ENCODE measurements at regions not wholly inside any gene's neighbourhood (a gene's known extent, or its start where the extent isn't known, plus 50 kb on each side); places are given as distances from the start of the nearest gene placed in this dataset.
"Not testable (repeated sequence)": the region's sequence is repeated elsewhere in the genome, so short reads cannot be mapped to it uniquely, and the experiment has no call there.

DNA sequence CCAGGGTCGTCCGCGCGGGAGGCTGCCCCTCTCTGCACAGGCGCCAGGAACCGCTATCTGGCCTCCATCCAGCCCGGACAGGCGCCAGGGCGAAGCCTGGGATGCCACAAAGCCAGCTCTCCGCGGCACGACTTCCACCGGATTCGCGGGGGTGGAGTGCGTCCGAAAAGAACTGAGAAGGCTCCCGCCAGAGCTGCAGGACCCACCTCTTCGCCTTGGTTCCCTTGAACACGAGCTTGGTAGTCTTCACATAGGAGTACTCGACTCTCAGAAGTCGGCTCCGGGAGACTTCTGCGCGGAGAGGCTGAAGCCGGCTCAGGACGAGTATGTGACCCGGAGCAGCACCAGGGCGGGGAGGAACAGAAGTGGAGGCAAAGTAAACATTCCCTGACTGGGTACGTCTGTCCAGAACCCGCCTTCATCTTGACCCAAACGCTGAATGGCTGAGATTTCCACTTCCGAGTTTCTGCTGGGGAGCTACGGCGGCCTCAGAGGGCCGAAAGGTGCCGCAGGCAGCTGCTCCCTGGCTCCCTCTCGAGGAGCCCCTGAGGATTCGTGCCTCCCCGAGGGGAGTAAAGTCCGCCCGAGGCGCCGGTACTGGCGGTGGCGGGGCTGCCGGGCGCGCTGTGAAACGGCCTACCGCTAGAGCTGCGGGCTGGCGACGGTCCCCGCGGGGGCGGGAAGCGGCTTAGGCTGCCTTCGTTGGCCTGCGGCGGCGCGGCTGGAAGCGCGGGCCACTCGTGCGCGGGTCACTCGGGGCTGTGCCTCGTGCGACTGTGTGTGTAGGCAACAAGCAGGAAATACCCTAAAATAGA, 2654.9 kb upstream of the DEFB115 start:
- H4K20me1 ChIP-seq (ENCODE audit: control insufficient read depth, insufficient read depth, low read length, poor library complexity, severe bottlenecking); H3K27me3 Mint-ChIP-seq; H3K27me3 ChIP-seq (replicated peaks in 1 of 4; ENCODE audit: control extremely low read depth in 1 of 4, control insufficient read depth in 3 of 4, insufficient read depth in 4 of 4, low read length in 3 of 4); POLR2A ChIA-PET; H3K9me3 Mint-ChIP-seq (ENCODE audit: insufficient read depth); intact Hi-C loops (cut with micrococcal nuclease); H3K79me2 ChIP-seq (ENCODE audit: control insufficient read depth, insufficient read depth, low read length); CTCF ChIA-PET; H3K36me3 ChIP-seq (replicated peaks in 1 of 2; ENCODE audit: control extremely low read depth in 1 of 2, control insufficient read depth in 1 of 2, extremely low read depth in 1 of 2, insufficient read depth in 2 of 2, low read length in 1 of 2); H3K4me1 ChIP-seq (ENCODE audit: control insufficient read depth in 2 of 2, insufficient read depth in 2 of 2, low read length in 2 of 2); H3K9me3 ChIP-seq (ENCODE audit: control extremely low read depth in 1 of 3, control insufficient read depth in 2 of 3, insufficient read depth in 1 of 3, low read length in 2 of 3): not testable (repeated sequence)
- Mint-ChIP-seq H3K4me3 (peak overlapping the region; percentile 99), H3K4me1 (peaks cover 28% of the 10 kb centered on the region), H3K27ac (peak overlapping the region; percentile 81)
- TF ChIP-seq, protein P1, sequence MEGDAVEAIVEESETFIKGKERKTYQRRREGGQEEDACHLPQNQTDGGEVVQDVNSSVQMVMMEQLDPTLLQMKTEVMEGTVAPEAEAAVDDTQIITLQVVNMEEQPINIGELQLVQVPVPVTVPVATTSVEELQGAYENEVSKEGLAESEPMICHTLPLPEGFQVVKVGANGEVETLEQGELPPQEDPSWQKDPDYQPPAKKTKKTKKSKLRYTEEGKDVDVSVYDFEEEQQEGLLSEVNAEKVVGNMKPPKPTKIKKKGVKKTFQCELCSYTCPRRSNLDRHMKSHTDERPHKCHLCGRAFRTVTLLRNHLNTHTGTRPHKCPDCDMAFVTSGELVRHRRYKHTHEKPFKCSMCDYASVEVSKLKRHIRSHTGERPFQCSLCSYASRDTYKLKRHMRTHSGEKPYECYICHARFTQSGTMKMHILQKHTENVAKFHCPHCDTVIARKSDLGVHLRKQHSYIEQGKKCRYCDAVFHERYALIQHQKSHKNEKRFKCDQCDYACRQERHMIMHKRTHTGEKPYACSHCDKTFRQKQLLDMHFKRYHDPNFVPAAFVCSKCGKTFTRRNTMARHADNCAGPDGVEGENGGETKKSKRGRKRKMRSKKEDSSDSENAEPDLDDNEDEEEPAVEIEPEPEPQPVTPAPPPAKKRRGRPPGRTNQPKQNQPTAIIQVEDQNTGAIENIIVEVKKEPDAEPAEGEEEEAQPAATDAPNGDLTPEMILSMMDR (IDR thresholded peaks at IDR 0.05), result peak; percentile 67
- peak overlapping the region; percentile 81 for H2AFZ ChIP-seq (ENCODE audit: insufficient read depth, low read depth, low read length, poor library complexity, severe bottlenecking)
- peak overlapping the region; percentile 74 for H3K9ac ChIP-seq (ENCODE audit: low read length)
- H3K27ac ChIP-seq (ENCODE audit: low read length in 2 of 2), result peak overlapping the region; percentile 24 to 65
- peak overlapping the region; percentile 62 for H3K4me2 ChIP-seq (replicated peaks; ENCODE audit: low read depth, low read length, poor library complexity, severe bottlenecking)
- peak overlapping the region; percentile 21 to 71 (median 63) for H3K4me3 ChIP-seq (ENCODE audit: control extremely low read depth in 1 of 5, extremely low read depth in 1 of 5, insufficient read depth in 1 of 5, low read depth in 2 of 5, low read length in 4 of 5)
- ATAC-seq (ENCODE audit: low read depth) (peak; percentile 96), DNase-seq (peak; percentile 89)
- 12% methylated on average over 71 of the region's 71 CpGs for WGBS (ENCODE audit: insufficient coverage)

DNA sequence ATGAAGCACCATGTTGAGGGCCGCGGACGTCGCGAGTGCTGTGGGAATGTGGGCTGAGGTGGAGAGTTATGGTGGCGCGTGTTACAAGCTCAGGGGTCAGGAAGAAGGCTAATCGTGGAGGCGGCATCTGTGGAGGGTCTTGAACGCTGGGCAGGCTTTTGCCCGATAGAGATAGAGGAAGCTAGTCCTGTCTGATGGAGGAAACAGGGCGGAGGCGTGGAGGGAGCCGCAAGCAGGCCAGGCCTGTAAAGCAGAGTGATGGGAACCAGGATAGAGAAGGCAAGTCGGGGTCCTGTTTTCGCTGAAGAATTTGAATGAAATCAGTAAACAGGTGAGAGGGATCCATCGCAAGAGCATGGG, 2654.3 kb upstream of the DEFB115 start:
- H3K9me3 Mint-ChIP-seq (ENCODE audit: insufficient read depth); CTCF ChIA-PET; intact Hi-C loops (cut with micrococcal nuclease); H3K4me1 ChIP-seq (ENCODE audit: control insufficient read depth in 2 of 2, insufficient read depth in 2 of 2, low read length in 2 of 2); POLR2A ChIA-PET; H4K20me1 ChIP-seq (ENCODE audit: control insufficient read depth, insufficient read depth, low read length, poor library complexity, severe bottlenecking); H3K79me2 ChIP-seq (ENCODE audit: control insufficient read depth, insufficient read depth, low read length); H3K36me3 ChIP-seq (replicated peaks in 1 of 2; ENCODE audit: control extremely low read depth in 1 of 2, control insufficient read depth in 1 of 2, extremely low read depth in 1 of 2, insufficient read depth in 2 of 2, low read length in 1 of 2); H3K27me3 Mint-ChIP-seq; H3K27me3 ChIP-seq (replicated peaks in 1 of 4; ENCODE audit: control extremely low read depth in 1 of 4, control insufficient read depth in 3 of 4, insufficient read depth in 4 of 4, low read length in 3 of 4); ATAC-seq (ENCODE audit: low read depth); H3K9me3 ChIP-seq (ENCODE audit: control extremely low read depth in 1 of 3, control insufficient read depth in 2 of 3, insufficient read depth in 1 of 3, low read length in 2 of 3); DNase-seq: not testable (repeated sequence)
- H3K4me3 ChIP-seq (ENCODE audit: control extremely low read depth in 1 of 5, extremely low read depth in 1 of 5, insufficient read depth in 1 of 5, low read depth in 2 of 5, low read length in 4 of 5), result peak overlapping the region in 4 of 5 experiments; percentile 54 to 71 (median 66)
- H3K4me1 Mint-ChIP-seq, result peaks cover 26% of the 10 kb centered on the region
- peak overlapping the region; percentile 81 for H2AFZ ChIP-seq (ENCODE audit: insufficient read depth, low read depth, low read length, poor library complexity, severe bottlenecking)
- H3K27ac ChIP-seq (ENCODE audit: low read length in 2 of 2), result peak overlapping the region in 1 of 2 donors; percentile 65
- peak overlapping the region; percentile 81 for H3K27ac Mint-ChIP-seq
- H3K4me2 ChIP-seq (replicated peaks; ENCODE audit: low read depth, low read length, poor library complexity, severe bottlenecking), result peak overlapping the region; percentile 62
- H3K9ac ChIP-seq (ENCODE audit: low read length), result peak overlapping the region; percentile 74
- peak overlapping the region; percentile 99 for H3K4me3 Mint-ChIP-seq
- 70% methylated on average over 14 of the region's 17 CpGs for WGBS (ENCODE audit: insufficient coverage)

Measured in B cell (primary cell).